NOMO-1 treated with dmso at 0.1 percent for 144 hours (cell line): ENCODE measurements at regions not wholly inside any gene's neighbourhood (a gene's known extent, or its start where the extent isn't known, plus 50 kb on each side); places are given as distances from the start of the nearest gene placed in this dataset.

ENCODE experiments used
- DNase-seq: peaks from one replicate; lab custom pipeline; 2025; ENCODE audit not compliant: unreplicated experiment; lab: John Stamatoyannopoulos, UW

DNA sequence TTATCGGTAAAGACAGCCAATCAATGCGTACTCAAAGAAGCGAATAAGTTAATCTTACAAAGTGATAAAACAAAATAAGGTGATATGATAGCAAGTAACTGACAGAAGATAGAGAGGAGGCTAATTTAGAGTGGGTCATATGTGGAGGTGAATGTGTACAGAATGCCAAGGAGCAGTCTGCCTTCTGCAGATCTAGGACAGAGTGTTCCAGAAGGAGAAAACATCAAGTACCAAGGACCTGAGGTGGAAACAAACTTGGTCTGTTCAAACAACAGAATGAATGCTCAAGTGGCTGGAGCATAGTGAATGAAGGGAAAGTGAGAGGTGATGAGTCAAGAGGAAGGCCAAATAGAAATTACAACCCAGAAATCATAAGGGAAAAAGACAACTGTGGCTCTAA lies 170.3 kb upstream of the BMP4 start:
- DNase-seq, result no peak

DNA sequence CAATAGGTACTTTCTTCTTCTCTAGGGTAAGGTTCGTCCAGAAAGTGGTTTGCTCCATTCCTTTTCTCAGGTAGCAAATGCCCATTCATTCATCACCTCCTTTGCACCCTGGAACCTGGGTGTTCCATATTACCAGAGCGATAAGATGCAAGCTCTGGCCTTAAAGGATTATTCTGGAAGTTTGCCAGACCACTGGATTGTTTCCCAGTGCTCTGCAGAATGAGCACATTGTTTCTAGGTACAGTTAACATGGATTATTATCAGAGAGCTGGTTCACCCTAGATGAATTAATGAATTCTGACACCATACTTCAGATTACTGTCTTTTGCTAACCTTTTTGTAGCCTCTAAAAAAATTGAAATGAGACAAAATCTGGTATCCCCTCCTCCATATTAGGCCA lies 170.9 kb upstream of the BMP4 start:
- no peak for DNase-seq

DNA sequence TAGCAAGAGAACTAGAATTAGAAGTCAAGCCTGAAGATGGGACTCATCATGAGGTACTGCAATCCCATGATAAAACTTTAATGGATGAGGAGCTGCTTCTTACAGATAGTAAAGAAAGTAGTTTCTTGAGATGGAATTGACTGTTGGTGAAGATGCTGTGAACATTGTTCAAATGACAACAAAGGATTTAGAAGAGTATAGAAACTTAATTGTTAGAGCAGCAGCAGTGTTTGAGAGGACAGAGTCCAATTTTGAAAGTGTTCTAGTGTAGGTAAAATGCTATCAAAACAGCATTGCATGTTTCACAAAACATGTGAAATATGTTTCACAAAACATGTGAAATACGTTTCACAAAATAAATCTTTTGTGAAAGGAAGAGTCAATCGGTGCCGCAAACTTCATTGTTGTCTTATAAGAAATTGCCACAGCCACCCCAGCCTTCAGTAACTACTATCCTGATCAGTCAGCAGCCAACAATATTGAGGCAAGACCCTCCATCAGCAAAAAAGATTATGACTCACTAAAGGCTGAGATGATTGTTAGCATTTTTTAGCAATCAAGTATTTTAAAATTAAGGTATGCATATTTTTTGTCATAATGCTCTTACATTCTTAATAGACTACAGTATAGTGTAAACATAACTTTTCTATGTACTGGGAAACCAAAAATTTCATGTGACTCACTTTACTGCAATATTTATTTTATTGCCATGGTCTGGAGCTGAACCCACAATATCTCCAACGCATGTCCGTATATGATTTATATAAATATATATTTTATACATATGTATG lies 173.4 kb upstream of the BMP4 start:
- DNase-seq, result no peak

- no peak for DNase-seq
These were observed 175.9 kb upstream of the BMP4 start for GRCh38 chr14:54132496-54132895.

GRCh38 chr14:54133896-54134295 lies 177.3 kb upstream of the BMP4 start:
- no peak for DNase-seq

DNA sequence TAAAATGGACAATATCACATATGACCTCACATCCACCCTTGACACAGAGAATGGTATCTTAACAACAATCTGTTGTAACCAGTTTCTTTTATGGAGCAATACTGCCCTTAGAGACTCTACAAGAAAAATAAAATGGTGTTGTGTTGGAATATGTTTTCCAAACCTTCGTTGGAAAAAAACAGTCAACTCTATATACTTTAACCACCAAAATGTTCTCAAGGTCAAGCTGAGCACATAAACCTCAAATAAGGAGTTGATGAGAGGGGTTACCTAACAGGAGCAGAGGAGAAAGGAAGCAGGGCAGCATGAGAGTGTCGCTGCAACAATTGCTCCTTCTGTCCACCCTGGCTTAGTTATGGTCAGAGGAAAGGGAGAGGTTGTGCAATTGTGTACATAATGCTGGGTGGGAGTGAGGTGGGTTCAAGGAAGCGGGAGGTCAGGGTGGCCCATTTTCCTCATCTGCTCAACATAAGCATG lies 179.2 kb upstream of the BMP4 start:
- no peak for DNase-seq

- no peak for DNase-seq
These were observed 180.4 kb upstream of the BMP4 start for GRCh38 chr14:54136894-54137613.

DNA sequence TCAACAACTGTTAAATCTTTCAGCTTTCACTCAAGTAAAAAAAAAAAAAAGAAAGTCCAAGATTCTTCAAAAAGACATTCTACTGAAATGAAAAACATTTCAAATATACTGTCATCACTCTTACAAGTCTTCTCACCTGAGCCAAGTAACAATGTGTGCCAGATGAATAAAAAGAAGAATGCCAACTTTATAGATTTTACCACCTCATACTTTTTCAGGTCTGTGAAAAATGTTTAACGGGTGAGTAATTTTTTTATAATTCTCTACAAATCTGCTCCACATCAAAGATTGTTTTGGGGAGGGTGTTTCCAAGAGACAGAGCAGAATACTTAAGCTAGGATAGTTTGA lies 181.0 kb upstream of the BMP4 start:
- no peak for DNase-seq

DNA sequence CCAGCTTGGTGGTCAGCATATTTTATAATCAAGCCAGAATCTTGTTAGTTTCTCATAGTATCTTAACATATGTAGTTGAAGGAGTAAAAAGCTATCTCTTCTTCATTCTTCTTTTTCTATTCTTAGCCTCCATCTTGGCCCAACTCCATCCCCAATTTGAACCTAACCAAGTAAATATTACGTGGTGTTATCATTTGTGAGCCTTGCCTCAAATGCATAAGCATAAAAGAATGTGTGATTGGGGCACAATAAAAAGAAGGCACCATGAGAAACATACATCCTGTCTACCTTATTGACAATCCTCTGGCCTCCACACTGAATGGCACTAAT lies 181.4 kb upstream of the BMP4 start:
- no peak for DNase-seq

GRCh38 chr14:54138354-54139038 lies 181.9 kb upstream of the BMP4 start:
- DNase-seq, result no peak

GRCh38 chr14:54140551-54140950 lies 183.9 kb upstream of the BMP4 start:
- DNase-seq, result no peak

GRCh38 chr14:54146601-54147000 lies 190.0 kb upstream of the BMP4 start:
- no peak for DNase-seq

- no peak for DNase-seq
These were observed 190.7 kb upstream of the BMP4 start for GRCh38 chr14:54147282-54147681.

GRCh38 chr14:54147758-54148157 lies 191.1 kb upstream of the BMP4 start:
- no peak for DNase-seq

DNA sequence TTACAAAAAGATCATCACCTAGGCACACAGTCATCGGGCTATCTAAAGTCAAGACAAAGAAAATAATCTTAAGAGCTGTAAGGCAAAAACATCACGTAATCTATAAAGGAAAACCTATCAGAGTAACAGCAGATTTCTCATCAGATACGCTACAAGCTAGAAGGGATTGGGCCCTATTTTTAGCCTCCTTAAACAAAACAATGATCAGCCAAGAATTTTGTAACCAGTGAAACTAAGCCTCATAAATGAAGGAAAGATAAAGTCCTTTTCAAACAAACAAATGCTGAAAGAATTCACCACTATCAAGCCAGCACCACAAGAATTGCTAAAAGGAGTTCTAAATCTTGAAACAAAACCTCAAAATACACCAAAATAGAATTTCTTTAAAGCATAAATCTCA lies 191.6 kb upstream of the BMP4 start:
- DNase-seq, result no peak

- no peak for DNase-seq
These were observed 195.7 kb upstream of the BMP4 start for GRCh38 chr14:54152351-54152750.

- DNase-seq, result no peak
These were observed 209.7 kb upstream of the BMP4 start for GRCh38 chr14:54166049-54166950.

DNA sequence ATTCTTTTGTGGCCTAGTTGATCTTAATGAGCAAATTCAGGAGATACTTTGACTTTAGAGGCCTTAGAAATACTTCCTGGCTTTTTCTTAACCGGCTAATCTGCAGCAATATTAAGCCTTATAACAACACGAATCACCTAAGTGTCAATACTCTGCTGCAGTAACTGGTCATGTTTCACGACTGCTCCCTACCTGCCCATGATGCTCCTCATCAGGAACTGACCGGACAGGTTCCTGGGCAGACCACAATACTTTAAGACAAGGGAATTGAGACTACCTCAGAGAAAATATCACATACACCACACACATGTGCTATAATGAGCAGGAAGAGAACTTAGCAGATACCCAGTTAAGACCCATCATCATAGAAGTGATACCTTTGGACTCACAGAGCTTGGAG lies 211.9 kb upstream of the BMP4 start:
- DNase-seq, result no peak

DNA sequence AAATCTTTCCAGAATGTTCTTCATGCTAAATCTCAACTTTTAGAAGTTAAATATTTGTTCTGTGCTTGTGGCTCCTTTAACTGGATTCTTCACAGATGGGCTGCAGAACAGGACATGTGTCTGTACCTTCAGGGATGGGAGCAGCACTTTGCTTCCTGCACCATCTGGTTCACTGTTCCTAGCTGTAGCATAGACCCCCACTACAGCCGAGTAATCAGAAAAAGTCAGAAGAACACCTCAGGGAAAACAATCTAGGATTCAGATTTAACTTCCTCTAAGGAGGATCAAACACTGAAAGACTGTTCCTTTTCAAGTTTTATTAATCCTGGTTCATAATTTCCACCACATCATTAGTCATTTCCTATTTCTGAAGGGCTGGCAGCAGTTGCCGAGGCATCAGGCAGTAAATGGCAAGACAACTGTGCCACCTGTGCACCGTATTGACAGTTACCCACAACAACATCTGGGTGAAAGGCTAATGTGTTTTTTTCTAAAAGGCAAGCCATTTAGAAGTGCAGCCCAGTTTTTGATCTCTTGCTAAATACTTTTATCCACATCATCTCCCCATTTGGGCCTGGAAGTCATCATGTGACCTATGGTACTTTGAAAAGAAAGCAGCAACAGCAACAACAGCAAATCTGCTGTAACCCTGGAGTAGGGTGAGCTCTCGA lies 212.8 kb upstream of the BMP4 start:
- no peak for DNase-seq

DNA sequence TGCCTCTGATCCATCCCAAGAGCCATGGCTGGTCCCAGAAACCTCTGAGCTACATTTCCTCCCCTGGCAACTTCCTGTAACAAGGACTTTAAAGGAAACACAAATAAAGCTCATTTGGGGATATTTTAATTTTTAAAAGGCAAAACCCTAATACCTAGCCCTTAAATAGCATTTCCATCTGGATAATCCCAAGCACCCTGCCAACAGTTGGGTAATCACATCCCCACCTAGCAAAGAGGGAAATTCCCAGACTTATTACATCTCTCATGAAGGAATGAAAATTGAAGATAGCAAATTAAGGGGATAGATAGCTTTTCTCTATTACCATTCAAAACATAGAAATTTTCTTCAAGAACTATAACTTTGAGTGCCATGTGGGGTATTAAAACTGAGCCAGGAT lies 213.7 kb upstream of the BMP4 start:
- DNase-seq, result no peak

- DNase-seq, result no peak
These were observed 215.5 kb upstream of the BMP4 start for GRCh38 chr14:54172114-54172513.
